NCI-H1436 (cell line): ENCODE measurements at regions not wholly inside any gene's neighbourhood (a gene's known extent, or its start where the extent isn't known, plus 50 kb on each side); places are given as distances from the start of the nearest gene placed in this dataset.

Source experiments
- DNase-seq: peaks from one replicate; lab custom pipeline; 2025; lab: John Stamatoyannopoulos, UW

DNA sequence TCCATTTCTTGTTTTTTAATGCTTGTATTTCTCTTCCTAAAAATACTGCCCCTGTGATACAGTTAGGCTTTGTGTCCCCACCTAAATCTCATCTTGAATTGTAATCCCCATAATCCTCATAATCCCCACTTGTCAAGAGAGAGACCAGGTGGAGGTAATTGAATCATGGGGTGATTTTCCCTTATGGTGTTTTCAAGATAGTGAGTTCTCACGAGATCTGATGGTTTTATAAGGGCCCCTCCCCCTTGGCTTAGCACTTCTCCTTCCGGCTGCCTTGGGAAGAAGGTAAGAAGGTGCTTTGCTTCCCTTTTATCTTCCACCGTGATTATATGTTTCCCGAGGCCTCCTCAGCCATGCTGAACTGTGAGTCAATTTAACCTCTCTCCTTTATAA, 227.4 kb downstream of the MAN2A1 start:
- no peak for DNase-seq

DNA sequence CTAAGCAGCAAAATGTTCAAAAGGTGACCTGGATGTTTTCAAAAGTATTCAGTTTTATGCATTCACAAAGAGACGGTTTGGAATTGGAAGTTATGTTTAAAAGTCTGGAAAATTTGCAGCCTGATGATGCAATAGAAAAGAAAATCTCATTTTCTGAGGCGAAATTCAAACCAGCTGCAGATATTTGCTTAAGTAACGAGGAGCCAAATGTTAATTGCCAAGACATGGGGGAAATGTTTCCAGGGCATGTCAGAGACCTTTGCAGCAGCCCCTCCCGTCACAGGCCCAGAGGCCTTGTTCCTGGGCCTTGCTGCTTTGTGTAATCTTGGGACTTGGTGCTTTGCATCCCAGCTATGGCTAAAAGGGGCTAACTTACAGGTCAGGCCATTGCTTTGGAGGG, 228.2 kb downstream of the MAN2A1 start:
- DNase-seq: no peak

- no peak for DNase-seq
These were observed 231.0 kb downstream of the MAN2A1 start for GRCh38 chr5:109920736-109921135.

DNA sequence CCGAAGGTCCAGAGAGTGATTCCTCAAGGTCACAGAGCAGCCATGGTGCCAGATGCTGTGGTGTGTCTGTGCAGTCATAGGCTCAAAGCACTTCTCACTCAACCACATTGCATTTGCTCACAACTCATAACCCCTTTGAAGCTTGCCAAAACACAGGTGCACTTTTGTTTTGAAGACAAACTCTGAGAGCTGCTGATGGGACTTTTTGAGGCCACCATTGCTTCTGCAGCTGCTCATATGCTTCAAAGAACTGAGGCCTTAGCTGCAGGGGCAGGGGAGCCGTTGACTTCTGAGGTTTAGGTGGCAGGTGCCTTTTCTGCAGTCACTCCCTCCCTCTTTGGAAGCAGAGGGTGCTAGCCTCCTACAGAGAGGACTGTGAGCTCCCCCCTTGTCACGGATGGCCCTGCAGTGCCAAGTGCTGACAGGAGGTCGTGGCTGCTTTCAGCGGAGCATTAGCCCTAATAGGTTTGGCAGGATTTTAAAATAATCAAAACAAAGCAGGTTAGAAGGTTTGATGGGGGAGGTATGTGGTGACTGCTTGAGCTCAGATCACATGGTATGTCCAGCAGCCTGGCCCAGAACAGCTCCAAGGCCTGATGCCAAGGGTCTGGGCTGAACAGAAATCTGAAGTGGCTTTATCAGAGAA, 232.1 kb downstream of the MAN2A1 start:
- DNase-seq: no peak

- DNase-seq: no peak
These were observed 232.8 kb downstream of the MAN2A1 start for GRCh38 chr5:109922381-109922995.

DNA sequence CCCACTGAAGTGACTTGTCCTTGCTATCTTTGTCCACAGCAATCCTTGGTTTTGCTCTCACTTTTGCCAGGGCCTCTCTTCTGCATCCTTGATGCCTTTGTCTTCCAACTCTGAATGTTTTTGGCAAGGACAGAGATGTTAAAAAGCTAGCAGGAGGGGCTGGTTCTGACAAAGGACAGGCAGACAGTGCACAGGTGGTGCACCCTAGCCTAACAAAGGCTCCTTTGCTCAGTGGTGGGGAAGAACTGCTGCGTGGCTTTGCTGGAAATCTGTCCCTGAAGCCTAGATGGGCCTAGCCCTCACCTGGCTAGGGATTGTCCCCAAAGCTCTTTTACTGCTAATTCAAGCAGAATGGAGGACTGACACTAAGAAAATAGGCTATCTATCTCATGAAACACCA, 233.5 kb downstream of the MAN2A1 start:
- DNase-seq: no peak

DNA sequence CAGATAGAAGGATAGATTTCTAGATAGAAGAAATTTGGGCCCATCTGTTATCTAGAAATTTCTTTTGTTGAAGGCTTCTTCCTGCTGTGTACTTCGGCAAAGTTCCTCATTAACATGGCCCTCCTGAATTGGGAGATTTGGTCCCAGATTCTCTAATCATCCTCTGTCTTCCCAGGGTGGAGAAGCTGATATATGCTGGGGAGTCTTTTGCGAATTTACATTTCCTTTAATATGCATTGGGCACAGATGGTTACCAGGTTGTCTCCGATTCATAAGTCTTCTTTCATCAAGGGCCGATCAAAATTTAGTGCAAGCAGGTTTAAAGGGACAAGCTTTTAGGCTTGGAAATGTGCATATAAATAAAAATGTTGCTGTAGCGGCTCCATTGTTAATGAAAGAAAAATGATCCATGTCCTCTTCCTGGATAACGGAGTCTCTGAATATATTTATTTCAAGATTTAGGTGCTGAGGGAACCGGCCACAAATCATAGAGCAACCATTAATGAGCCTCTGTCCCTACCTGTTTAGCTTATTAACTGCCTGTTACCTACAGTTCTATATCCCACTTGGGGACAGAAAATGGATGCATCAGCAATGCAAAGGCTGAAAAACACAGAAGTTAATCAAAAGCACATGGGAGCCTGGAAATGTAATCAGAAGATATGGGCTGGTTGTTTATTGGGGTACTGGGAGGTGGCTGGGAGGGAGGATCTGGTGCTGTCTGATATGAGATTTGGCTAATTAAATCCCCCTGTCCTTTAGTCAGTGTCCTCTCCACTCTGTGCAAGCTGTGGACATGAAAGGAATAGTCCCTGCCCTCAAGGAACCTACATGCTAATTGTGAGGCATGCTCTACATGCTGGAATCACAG, 234.7 kb downstream of the MAN2A1 start:
- no peak for DNase-seq

GRCh38 chr5:109927639-109928038, 237.9 kb downstream of the MAN2A1 start:
- no peak for DNase-seq

GRCh38 chr5:109928046-109928445, 238.3 kb downstream of the MAN2A1 start:
- DNase-seq: no peak

DNA sequence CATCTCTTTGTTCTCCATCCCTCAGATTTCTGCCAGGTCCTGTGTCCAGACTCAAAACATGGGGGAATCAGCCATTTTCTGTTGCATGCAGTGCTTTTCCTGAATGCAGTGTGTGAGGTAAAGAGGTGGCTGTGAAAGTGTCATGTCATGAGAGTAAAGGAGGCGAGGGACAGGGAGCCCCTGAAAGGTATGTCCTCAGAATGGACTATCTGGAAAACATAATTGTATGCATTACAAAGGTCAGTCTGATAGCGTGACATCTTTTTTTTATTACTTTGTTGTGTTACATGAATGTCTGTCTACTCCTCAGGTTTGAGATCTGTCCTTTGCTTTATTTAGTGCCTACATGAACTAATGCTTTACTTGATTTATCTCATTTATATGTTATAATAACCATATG, 239.1 kb downstream of the MAN2A1 start:
- no peak for DNase-seq

GRCh38 chr5:109929376-109929775, 239.6 kb downstream of the MAN2A1 start:
- no peak for DNase-seq

- DNase-seq: no peak
These were observed 240.2 kb downstream of the MAN2A1 start for GRCh38 chr5:109929911-109930310.

GRCh38 chr5:109931049-109931780, 241.5 kb downstream of the MAN2A1 start:
- no peak for DNase-seq

GRCh38 chr5:109935833-109936490, 246.2 kb downstream of the MAN2A1 start:
- DNase-seq: no peak

DNA sequence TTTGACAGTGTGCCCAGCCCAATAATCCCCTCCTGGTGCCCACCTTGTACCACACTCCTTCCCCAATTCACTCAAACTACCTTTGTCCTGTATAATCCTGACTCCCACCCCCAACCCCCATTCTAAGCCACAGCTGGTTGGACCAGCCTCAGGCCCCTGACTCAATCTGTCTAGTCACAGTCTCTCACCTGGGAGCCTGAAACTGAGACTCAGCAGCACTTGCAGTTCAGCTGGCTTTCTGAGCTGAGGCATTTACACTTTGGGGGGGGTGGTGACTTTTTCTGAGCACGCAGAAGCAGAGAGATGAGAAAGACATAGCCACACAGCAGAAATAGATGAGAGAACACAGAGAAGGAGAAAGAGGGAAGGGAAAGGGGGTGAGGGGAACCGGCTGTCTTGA, 247.3 kb downstream of the MAN2A1 start:
- no peak for DNase-seq

GRCh38 chr5:109937951-109938350, 248.2 kb downstream of the MAN2A1 start:
- no peak for DNase-seq

GRCh38 chr5:109938453-109938852, 248.7 kb downstream of the MAN2A1 start:
- no peak for DNase-seq

DNA sequence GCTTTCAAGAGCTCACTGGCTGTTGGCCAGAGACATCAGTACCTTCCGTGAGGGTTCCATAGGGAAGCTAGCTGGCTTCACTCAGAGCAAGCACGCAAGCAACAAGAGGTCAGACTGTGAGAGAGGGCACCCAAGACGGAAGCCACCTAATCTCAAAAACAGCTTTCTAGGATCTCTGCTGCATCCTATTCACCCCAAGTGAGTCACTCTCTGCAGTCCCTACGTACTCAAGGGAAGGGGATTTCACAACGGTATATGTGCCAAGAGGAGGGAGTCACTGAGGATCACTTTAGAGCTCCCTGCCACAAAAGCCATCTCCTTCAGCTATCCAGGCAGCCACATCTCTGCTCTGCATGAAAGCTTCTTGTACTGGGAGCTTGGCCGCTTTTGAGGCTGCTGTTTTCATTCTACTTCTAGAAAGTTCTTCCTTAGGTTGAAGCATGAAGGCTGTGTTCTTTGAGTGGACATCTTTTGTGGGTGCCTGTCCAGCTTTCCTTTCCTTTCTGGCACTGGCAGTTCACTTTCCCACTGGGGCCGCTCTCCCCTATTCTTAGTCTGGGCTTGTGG, 249.5 kb downstream of the MAN2A1 start:
- DNase-seq: no peak

GRCh38 chr5:109942646-109943045, 252.9 kb downstream of the MAN2A1 start:
- no peak for DNase-seq

DNA sequence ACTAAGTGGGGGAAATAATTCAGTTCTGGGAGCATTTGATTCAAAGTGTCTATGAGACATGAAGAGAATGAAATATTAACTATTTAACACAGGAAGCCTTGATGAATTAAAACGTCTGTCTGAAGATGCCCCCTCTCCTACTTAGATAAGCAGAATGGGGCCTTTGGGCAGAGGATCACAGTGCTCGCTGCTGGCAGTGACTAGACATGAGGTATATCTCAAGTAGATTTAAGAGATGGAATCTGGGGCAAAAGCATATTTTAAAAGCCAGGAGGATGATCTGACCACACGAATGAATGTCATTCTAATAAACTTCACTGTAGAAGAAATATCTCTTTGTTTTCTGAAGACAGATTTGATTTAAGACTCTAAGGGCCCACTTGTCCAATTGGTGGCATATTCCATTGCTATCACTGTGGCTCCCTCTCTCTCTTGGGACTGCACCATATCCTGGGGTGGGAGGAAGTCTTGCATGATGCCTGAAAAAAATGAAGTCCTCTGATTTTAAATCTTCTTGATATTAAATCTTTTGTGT, 254.0 kb downstream of the MAN2A1 start:
- no peak for DNase-seq

GRCh38 chr5:109944461-109944860, 254.7 kb downstream of the MAN2A1 start:
- no peak for DNase-seq
